HUDEP-2 (cell line): ENCODE measurements at regions not wholly inside any gene's neighbourhood (a gene's known extent, or its start where the extent isn't known, plus 50 kb on each side); places are given as distances from the start of the nearest gene placed in this dataset.
A peak's percentile ranks its signal among the peaks of the same experiment; 100 is the strongest.
"Not testable (repeated sequence)": the region's sequence is repeated elsewhere in the genome, so short reads cannot be mapped to it uniquely, and the experiment has no call there.

Source experiments
- DNase-seq, 76 experiments: peaks; one replicate each; lab custom pipeline; 2025; ENCODE audit not compliant: unreplicated experiment in 76 of 76; lab: John Stamatoyannopoulos, UW

DNA sequence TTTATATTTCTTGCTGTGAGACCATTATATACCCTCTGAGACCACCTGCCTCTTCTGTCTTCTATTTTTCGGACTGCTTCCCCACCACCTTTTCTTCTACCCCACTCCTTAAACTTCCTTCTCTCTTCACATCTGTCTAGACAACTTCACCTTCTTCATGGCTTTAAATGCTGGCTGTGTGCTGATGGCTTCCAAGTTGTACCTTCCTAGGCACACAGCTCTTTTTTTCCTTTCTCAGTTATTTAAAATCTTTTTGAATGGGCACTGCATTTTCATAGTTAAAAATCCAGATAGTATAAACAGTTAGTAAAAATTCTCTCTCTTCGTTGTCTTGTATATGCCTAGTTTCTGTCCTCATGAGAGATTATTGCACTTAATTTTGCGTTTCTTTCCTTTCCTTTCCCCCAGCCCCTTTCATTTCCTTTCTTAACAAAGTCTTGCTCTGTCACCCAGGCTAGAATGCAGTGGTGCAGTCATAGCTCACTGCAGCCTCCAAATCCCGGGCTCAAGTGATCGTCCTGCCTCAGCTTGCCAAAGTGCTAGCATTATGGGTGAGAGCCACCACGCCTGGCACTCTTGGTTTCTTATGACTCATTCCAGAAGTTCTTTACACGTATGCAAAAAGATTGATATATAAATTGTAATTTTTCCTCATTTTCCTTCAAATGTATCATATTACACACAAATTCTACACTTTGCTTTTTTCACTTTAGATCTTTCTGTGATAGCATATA lies 114.3 kb downstream of the NPIPB5 start:
- DNase-seq = no peak

DNA sequence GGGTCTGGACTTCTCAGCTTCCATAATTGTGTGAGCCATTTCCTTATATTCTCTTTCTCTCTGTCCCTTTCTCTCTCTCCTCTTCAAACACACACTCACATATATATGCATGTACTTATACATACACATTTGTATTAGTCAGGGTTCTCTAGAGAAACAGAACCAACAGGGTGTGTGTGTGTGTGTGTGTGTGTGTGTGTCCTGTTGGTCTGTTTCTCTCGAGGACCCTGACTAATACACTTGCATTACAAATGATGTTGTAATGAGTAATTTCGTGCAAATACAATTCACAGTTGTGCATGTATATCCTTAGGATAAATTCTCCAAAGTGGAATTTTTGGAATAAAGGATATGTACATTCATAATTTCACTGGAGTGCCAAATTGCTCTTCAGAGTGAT lies 115.3 kb downstream of the NPIPB5 start:
- DNase-seq = no peak

DNA sequence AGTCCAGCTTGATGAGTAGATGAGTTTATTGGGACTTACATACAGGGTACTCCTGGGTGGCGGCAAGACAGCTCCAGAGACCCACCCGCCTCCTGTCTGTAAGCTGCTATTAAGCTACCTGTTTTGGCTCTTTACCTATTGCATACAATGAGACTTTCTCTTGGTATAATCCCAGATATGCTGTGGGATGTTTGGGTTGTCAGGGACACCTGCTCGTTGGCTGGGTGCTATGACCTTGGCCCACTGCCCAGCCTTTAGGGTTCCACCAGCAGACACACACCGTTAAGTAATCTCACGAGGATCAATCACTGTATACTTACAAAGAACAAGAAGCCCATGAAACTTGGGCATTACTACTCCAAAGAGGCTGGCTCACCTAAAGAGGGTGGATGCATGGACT lies 116.4 kb downstream of the NPIPB5 start:
- no peak for DNase-seq

DNA sequence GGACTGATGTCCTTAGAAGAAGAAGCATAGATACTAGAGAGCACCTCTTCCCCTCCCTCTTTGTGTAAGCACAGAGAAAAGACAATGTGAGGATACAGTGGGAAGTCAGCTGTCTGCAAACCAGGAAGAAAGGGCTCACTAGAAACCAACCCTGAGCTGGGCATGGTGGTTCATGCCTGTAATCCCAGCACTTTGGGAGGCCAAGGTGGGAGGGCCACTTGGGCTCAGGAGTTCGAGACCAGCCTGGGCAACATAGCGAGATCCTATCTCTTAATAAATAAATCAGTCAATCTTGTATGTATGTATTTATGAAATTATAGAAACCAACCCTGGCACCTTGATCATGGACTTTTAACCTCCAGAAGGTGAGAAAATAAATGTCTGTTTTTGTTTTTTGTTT lies 118.3 kb downstream of the NPIPB5 start:
- DNase-seq = no peak

DNA sequence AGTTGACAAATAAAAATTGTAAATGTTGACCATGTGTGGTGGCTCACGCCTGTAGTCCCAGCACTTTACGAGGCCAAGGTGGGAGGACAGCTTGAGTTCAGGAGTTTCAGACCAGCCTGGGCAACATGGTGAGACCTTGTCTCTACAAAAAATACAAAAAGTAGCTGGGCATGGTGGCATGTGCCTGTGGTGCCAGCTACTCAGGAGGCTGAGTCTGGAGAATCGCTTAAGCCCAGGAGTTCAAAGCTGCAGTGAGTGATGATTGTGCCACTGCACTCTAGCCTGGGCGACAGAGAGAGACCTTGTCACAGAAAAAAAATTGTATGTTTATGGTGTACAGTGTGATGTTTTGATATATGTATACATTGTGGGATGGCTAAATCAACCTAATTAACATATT lies 119.6 kb downstream of the NPIPB5 start:
- no peak for DNase-seq

DNA sequence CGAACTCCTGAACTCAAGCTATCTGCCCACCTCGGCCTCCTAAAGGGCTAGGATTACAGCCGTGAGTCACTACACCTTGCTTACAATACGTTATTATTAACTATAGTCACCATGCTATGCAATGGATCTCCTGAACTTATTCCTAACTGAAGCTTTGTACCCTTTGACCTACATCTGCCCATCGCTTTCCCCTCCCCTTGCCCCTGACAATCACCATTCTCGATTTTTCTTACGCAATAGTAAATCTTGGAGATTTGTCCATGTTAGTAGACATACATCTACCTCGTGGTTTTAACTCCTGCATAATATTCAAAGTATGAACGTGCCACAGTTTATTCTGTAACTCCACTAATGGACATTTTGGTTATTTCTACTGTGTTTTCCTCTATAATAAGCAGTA lies 120.6 kb downstream of the NPIPB5 start:
- DNase-seq = no peak

DNA sequence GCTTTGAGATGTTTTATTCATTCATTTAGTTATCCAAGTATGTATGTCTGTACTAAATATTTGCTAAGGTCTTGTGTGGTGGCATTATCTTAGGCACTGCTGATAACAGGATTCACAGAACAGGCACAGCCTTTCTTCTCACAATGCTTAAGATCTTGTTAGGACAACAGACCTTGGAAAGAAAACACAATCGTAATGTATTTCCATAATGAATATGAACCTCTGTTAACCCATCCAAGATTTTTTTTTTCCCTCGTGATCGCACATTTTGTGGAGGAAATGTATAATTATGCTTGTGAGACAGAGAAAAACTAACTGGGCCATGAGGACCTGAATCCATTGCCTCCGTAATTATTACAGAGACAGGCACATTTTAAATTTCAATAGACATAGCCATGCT lies 121.9 kb downstream of the NPIPB5 start:
- DNase-seq = no peak

DNA sequence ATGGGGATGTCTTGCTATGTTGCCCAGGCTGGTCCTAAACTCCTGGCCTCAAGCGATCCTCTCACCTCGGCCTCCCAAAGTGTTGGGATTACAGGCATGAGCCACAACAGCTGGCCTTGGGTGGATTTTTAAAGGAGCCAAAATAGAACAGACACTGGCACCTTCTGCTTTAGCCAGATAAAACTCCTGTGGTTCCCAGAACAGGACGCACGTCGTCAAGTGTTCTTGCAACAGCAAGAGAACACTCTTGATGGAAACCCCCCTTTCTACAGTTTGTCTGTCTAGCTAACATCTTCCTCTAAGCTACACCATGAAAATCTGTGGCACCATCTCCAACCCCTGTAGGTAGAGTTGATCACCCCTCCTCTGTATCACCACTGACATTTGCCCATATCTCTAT lies 122.6 kb downstream of the NPIPB5 start:
- no peak for DNase-seq

DNA sequence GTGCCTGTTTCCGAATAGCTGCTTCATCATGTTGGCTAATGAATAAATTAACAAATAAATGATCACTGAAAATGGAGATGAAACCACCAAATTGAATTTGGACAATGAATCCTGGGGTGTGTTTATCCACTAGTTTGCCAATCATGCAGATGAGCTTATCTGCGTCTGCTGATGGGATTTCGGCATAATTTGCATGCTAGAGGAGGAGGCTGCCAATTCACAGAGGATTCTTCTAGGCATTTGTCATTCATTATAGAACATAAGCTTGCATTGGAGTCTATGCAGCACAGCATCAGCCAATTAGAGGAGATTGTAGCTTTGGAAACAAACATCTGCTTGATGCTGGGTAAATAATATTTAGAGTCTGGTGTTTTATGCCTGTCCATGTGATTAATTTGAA lies 123.1 kb downstream of the NPIPB5 start:
- no peak for DNase-seq

DNA sequence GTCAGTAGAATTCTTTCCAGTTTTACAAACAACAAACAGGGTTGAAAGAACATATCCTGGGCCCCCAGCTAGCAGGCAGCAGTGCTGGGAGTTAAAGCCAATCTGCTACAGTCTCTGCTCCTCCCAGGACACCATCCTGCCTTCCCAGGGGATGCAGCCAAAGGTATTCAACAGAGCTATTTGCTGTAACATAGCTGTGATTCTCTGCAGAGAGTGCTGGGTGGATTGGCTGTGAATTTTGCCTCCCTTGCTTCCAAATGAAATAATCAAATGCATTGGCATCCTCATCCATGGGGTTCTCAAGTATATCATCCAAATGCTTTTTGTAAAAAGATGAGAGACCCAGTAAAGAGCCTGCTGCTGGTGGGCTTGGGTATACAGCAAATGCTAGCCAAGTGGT lies 124.3 kb downstream of the NPIPB5 start:
- no peak for DNase-seq

DNA sequence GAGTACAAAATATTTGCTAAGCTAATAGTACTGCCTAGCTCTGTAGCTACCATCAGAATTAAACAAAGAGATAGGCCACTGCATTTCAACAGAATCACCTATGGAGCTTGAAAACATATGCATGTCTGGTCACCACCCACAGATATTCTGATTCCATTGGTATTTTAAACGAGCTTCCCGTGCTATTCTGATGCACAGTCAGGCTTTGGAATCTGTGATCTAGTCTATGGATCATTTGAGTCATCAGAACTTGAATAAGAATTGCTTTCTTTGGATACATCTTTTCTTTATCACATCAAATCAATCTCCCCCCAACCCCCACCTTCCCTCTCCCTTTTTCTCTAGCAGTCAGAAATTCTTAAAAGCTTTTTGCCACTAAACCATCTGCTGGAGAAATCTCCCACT lies 124.7 kb downstream of the NPIPB5 start:
- no peak for DNase-seq

DNA sequence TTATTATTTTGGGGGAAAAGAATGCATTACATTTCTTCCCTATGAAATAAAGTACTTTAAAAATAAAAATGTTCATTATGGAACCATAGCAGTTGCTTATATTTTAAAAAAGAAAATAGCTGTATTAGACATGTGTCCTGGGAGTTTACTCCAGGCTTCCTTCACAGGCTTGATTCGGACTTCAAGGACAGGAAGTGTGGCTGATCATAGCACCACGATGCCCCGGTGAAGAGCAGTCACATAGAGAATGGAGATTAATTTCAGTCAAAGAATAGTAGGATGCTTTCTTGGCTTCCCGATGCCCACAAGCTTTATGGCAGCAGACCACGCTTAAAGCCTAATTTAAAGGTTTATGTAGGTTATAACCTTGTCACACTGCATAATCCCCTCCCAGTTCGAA lies 125.1 kb downstream of the NPIPB5 start:
- no peak for DNase-seq

DNA sequence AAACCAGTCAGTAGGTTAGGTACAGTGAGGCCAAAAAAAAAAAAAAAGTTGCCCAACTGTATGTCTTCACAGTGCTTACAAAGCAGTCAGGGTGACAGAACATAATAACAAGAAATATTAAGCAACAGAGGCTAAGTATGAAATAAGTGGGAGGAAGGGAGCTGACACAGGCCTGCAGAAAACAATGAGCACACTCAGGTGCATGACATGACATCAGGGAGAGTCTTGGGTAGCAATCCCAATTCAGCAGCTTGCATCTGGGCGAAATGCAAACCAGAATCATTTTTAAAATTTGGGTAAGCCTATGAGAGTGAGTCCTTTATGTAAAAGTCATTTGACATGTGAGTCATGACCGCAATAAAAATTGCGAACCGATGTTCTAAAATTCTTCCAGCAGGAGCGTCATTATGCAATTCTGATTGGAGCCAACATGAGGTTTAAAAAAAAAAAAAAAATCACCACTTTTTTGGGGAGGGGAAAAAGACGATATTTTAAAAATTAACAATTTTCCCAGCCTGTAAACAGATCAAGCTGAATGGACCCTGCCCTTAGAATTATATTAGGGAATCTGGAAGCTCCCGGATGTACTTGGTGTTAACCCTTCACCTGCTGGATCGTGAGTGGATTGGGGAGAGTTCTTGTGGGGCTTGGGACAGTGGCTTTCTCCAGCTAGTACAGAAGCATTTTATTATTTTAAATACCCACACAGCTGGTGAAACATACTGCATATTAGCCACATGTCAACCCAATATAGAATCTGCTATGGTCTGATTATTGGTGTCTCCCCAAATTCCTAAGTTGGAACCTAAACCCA lies 127.9 kb downstream of the NPIPB5 start:
- no peak for DNase-seq

DNA sequence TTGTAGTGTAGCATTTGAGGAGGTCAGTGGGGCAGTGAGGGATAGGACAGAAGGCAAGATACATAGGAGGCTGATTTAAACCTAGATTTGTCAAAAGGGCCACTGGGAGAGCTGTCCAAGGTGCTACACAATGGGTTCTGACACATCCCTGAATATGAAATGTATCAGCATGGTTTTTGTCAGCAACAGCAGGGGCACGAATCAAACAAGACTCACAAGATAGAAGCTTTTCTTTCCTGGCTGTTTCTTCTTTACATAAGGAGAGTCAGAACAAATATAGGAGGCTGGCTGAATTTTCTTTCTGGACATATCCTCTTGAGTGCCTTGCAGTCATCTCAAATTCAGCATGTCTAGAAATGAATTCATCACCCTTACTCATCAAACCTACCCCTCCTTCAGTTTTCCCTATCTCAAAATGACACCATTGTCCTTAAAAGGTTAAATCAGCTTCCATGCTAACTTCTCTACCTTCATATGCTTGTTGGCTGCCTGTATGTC lies 130.5 kb downstream of the NPIPB5 start:
- DNase-seq = peak in 21 of 76 experiments; percentile 5 to 32 (median 13)

DNA sequence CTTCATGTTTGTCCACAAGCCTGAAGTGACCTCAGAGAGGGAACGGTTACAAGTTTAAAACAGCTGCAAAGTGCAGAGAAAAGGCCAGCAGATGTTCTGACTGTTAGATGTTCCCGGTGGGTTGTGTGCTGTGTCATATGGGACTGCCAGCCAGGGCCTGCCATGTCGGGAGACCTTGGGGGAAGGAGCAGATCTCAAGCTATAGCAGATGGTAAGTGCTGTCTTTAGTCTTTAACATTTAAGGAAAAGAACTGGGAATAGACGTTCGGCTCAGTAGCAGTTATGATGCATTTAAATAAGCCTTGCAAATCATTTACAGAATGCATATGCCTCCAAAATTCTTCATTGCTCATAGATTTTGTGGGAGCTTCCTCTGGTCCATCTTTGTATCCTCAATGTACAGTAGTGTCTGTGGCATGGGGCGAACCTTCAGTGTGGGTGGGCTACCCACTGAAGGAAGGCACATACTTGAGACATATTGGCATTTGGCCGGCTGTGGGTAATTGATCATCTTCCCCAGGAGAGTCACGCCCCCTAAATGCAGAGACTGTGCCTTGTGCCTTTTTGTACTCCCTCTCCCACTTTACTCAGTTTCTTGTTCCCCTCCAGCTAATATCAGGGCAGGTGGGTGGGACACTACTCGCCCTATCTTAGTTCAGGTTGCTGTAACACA lies 131.9 kb downstream of the NPIPB5 start:
- no peak for DNase-seq

DNA sequence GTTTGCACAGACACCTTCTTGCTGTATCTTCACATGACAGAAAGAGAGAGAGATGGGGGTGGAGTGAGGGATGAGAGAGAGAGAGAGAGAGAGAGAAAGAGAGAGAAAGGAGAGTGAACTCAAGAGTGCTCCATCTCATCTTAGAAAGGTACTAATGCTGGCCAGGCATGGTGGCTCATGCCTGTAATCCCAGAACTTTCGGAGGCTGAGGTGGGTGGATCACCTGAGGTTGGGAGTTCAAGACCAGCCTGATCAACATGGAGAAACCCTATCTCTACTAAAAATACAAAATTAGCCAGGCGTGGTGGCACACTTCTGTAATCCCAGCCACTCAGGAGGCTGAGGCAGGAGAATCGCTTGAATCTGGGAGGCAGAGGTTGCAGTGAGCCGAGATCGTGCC lies 132.5 kb downstream of the NPIPB5 start:
- DNase-seq = not testable (repeated sequence)

DNA sequence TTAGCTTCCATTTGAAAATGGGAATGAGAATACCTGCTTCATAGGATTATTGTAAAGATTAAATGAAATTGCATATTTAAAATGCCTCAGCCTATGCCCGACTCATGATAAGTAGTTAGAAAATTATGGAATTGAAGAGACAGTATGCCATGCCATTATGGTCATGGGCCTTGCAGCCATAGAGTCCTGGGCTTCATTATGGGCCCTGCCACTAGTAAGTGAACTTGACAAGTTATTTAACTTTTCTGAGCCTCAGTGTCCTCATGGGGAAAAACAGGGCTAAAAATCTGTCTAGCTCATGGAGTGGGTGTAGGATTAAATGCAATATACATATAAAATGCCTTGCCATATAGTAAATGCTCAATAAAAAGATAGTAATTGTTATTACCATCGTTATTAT lies 133.2 kb downstream of the NPIPB5 start:
- DNase-seq = no peak

DNA sequence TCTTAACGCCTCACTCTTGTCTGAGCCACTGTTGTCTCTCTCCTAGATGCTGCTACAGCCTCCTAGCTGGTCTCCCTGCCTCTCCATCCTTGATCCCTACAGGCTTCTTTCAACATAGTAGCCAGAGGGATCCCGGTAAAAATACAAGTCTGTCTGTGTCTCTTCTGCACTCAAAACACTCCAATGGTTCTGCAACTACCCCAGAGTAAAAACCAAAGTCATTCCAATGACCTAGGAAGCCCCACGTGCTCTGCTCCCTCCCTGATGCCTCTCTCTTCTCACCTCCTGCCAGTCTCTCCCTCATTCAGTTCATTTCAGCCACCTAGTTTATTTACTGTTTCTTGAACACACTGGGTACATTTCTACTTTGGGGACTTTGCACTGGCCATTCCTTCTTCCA lies 135.2 kb downstream of the NPIPB5 start:
- no peak for DNase-seq

DNA sequence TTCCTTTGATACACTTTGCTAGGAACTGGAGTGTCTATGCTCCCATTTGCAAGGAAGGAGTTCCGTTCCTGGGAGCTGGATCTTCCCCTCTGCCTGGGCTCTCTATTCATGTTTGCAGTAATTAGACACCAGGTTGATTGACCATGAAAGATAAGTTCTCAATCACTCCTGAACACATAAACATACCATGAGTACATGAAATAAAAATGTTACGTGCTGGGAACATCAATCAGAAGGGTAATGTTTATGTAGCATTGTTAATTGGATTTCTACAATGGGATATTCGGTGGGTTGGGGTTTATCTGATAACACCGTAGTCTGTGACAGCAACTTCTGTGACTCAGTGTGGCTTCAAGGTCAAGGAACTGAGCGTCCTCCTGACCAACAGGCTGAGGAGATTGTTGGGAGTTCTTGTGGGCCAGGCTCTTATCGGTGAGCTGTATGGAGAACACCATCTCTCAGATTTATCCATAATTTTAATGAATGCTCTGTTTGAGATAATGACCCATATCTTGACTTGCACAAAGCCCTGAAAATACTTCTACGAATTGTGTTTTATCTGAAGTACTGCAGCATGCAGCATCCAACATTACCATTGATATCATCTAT lies 136.4 kb downstream of the NPIPB5 start:
- peak in 5 of 76 experiments; percentile 2 to 29 (median 18) for DNase-seq

DNA sequence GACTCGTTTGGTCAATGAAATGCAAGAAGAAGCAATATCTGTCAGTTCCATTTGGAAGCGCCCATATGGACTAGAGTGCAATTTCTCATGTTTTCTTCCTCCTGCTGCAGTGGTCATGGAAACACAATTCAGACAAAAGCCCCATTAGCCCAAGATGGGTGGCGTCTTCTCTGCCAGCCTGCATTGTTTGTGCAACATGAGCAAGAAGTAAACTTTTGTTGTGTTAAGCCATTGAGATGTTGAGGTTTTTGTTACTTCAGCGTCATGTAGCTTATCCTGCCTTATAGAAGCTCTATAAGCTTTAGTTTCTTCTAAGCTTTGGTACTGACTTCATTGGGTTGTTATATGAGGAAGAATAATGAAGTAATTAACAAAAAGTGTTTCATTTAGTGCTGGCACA lies 137.4 kb downstream of the NPIPB5 start:
- no peak for DNase-seq

DNA sequence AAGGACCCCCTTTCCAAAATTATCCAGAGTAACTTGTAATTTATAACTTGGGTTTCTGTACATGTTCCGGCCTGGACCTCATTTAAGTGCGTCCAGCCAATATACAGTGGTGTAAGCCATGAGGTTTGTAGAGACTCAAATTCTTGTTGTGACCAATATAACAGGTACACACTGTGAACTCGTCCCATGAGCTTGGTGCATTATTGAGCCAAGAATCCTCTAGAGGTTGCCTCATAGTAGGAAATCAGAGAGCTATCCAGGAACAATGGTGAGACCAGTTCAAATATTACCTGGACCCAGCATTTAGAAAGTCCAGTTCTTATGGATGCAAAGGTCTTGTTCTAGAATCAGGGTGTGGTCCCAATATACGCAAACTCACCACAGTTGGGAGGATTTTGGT lies 138.2 kb downstream of the NPIPB5 start:
- no peak for DNase-seq
